GM12875 (cell line): ENCODE measurements at regions not wholly inside any gene's neighbourhood (a gene's known extent, or its start where the extent isn't known, plus 50 kb on each side); places are given as distances from the start of the nearest gene placed in this dataset.
A peak's percentile ranks its signal among the peaks of the same experiment; 100 is the strongest.
"Not testable (repeated sequence)": the region's sequence is repeated elsewhere in the genome, so short reads cannot be mapped to it uniquely, and the experiment has no call there.

Experiments used
- H3K4me3 ChIP-seq: one replicate; pipeline ENCODE4 v1.5.1; 2011; ENCODE audit warnings: low read depth, low read length, control low read depth
- TF ChIP-seq, protein P1 (sequence below): IDR thresholded peaks from 2 replicates; pipeline ENCODE4 v1.5.1; 2011; ENCODE audit warnings: low read depth, mild to moderate bottlenecking, control low read depth, inconsistent platforms, low read length, moderate library complexity, borderline replicate concordance; ENCODE audit not compliant: insufficient read depth

DNA sequence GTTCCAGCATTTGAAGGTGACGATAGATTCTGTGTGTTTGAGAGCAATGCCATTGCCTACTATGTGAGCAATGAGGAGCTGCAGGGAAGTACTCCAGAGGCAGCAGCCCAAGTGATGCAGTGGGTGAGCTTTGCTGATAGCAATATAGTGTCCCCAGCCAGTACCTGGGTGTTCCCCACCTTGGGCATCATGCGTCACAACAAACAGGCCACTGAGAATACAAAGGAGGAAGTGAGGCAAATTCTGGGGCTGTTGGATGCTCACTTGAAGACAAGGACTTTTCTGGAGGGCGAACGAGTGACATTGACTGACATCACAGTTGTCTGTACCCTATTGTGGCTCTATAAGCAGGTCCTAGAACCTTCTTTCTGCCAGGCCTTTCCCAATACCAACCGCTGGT is 142.0 kb downstream of the PLS3 start:
- TF ChIP-seq, protein P1, sequence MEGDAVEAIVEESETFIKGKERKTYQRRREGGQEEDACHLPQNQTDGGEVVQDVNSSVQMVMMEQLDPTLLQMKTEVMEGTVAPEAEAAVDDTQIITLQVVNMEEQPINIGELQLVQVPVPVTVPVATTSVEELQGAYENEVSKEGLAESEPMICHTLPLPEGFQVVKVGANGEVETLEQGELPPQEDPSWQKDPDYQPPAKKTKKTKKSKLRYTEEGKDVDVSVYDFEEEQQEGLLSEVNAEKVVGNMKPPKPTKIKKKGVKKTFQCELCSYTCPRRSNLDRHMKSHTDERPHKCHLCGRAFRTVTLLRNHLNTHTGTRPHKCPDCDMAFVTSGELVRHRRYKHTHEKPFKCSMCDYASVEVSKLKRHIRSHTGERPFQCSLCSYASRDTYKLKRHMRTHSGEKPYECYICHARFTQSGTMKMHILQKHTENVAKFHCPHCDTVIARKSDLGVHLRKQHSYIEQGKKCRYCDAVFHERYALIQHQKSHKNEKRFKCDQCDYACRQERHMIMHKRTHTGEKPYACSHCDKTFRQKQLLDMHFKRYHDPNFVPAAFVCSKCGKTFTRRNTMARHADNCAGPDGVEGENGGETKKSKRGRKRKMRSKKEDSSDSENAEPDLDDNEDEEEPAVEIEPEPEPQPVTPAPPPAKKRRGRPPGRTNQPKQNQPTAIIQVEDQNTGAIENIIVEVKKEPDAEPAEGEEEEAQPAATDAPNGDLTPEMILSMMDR: no peak
- no peak overlapping the region for H3K4me3 ChIP-seq

- TF ChIP-seq, protein P1: no peak
- H3K4me3 ChIP-seq: no peak overlapping the region
These were observed 148.1 kb downstream of the PLS3 start for GRCh38 chrX:115709039-115709438.

DNA sequence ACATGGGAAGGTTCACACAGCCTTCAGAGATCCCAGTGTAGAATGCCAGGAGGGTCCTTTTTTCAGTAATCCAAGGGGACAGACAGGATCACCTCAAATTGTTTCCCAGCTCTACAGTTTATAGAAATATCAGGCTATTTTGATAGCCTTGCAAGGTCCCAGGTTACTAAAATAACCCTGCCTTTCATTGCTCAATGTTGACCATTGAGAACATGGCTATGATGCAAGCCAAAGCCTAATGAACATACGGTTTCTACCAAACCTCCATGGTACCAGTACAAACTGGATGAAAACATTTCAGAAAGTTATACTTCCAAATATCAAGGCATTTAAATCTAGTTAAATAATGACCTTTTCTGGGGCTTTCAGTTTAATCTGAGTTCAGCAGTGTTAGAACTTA is 151.5 kb downstream of the PLS3 start:
- no peak overlapping the region for H3K4me3 ChIP-seq
- TF ChIP-seq, protein P1: no peak

DNA sequence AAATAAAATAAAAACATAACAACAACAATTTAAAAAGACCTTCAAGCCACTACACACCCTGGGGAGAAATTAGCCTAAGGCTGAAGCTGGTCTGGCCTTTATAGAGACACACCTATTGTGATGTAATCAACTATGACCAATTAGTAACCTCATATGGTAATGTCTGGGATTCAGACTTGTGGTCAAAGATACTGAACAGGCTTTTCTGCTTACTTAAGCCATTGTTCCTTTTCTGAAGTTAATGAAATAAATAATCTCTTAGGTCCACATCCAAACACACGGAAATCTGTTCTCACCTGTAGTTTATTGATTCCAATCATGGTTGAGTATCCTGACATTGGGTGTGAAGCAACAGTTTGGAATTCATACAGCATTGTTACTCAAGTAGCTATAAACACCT is 152.5 kb downstream of the PLS3 start:
- TF ChIP-seq, protein P1: no peak
- H3K4me3 ChIP-seq: no peak overlapping the region

DNA sequence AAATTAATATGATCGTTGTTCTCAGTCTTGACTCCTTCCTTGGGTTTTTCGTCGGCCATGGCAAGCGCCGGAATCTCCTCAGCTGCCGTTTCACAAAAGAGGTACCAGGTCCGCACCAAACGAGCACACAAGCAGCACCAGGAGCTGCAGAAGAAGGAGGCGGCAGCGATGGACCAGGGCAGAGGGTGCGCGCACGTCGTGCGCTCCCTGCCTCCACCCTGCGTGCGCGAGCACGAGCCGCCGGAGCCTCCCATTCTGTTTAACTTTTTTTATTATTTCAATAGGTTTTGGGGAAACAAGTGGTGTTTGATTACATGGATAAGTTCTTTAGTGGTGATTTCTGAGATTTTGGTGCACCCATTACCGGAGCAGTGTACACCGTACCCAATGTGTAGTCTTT is 158.2 kb downstream of the PLS3 start:
- TF ChIP-seq, protein P1: no peak
- no peak overlapping the region for H3K4me3 ChIP-seq

DNA sequence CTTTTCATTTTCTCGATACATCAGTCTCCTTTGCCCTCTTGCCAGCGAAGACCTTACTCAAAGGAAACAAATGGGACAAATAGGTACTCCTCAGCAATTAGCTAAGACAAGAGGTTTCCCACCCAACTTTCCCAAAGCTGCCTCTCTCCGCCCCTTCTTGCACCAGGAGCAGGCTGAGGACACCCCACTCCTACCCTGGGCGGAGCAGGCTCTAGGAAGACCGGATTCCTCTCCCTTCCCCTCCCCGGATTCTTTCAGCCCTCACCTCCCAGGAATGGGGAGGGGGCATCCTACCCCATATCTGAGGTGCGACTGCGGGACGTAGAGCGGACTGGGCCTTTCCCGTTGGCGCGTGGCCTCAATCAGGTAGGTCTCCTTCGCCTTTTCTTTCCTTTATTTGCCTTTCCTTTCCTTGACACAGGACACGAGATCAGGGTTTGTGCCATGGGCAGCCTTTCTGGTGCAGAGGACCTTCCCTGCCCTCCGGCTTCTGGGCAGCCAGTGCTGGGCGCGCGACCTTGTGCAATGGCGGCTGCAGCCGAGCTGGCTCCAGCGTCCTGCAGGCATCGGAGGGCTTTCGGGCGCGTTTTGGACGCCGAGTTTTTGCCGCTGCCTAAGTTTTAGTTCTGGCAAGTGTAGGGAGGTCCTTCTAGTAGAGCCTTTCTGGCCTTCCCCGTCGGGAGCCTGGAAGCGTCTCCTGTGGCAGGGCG is 161.9 kb downstream of the PLS3 start:
- not testable (repeated sequence) for H3K4me3 ChIP-seq

- H3K4me3 ChIP-seq: not testable (repeated sequence)
These were observed 164.4 kb downstream of the PLS3 start for GRCh38 chrX:115725370-115725769.

GRCh38 chrX:115727792-115728732 is 167.1 kb downstream of the PLS3 start:
- not testable (repeated sequence) for H3K4me3 ChIP-seq

GRCh38 chrX:115732530-115732929 is 171.6 kb downstream of the PLS3 start:
- not testable (repeated sequence) for H3K4me3 ChIP-seq

DNA sequence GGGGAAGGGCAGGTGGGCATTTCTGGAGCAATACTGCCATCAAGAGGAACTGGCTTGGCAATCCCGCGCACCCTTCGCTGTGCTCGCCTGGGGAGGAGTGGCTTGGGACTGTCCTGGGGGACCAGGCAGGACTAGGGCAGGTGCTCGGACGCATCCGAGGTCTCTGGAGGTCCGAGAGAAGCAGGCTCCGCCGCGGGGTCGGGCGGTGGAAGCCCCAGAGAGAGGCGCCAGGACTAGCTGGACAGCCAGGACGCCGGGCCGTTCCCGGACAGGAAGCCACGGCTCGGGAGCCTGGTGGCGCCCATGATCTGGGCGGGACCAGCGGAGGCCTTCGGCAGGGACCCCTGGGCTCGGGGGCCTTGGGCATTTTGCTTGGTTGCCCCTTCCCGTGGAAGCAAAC is 174.3 kb downstream of the PLS3 start:
- peak overlapping the region; percentile 55 for H3K4me3 ChIP-seq
